COR-L47 (cell line): ENCODE measurements at regions not wholly inside any gene's neighbourhood (a gene's known extent, or its start where the extent isn't known, plus 50 kb on each side); places are given as distances from the start of the nearest gene placed in this dataset.
"Not testable (repeated sequence)": the region's sequence is repeated elsewhere in the genome, so short reads cannot be mapped to it uniquely, and the experiment has no call there.

Source experiments
- DNase-seq: peaks from one replicate; lab custom pipeline; 2025; lab: John Stamatoyannopoulos, UW

DNA sequence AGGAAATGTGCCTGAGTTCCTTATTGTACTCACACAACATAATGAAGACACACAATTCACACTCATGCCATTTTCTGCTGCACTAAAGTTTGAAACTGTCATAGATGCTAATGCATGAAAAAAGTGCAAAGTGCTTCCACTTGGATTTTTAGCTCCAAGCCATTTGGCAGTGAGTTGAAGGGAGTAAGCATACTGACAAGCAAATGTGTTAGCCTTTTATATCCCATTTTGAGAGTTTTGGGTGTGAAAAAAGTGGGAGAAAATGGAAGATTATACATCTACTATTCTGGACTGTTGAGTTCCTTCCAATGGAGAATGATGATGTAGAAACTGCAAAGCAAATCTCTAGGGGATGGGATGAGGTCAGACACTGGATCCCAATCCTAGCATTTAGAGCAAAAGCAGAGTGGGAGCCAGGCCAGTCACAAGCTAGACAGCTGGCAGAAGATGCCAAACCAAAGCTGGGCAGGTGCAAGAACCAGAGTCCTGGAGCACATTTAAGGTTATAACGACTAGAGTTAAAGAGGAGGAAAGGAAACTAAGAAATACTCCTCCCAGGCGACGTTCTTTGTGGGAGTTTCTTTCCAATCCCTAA lies 216.8 kb downstream of the FBXO8 start:
- no peak for DNase-seq

DNA sequence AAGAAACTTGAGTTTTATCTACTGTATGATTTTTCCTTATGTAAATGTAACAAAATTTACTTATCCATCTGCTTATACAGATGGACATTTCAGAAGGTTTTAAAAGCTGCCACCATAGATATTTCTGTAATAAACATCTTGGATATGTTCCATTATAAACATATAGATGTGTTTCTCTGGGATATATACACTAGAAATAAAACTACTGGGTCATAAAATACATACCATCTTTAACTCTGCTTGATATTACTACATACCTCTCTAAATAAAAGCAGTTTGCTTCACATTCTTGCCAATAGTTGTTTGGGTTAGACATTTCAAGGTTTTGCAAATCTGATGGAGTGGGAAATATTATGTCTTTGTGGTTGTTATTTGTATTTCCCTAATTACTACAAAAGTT lies 220.6 kb downstream of the FBXO8 start:
- DNase-seq: no peak

DNA sequence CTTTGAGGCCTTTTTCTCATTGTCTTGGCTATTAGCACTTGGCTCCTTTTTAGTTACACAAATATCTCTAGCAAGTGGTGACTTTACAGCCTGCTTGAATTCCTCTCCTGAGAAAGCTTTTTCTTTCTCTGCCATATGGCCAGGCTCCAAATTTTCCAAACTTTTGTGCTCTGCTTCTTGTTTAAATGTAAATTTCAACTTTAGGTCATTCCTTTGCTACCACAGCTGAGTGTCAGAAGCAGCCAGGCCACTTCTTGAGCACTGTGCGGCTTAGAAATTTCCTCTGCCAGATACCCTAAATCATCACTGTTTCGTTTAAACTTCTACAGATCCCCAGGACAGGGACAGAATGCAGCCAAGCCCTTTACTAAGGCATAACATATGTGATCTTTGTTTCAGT lies 222.4 kb downstream of the FBXO8 start:
- no peak for DNase-seq

DNA sequence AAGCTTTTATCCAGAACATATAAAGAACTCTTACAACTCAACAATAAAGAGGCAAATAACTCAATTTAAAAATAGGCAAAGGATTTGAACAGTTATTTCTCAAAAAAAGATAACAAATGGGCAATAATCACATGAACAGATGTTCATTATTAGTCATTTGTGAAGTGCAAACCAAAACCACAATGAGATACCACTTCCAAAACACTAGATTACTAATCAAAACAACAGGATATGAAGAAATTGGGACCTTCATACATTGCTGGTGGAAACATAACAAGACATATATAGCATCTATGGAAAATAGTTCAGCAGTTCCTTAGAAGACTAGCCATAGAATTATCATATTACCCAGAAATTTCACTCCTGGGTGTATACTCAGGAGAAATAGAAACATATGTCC lies 224.6 kb downstream of the FBXO8 start:
- DNase-seq: no peak

DNA sequence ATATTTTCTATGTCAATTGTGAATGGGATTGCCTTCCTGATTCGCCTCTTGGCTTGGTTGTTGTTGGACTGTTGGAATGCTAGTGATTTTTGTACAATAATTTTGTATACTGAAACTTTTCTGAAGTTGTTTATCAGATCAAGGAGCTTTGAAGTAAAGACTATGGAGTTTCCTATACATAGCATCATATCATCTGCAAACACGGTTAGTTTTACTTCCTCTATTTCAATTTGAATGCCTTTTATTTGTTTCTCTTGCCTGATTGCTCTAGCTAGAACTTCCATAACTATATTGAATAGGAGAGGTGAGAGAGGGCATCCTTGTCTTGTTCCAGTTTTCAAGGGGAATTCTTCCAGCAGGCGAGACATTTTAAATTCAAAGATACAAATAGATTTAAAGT lies 226.5 kb downstream of the FBXO8 start:
- no peak for DNase-seq

DNA sequence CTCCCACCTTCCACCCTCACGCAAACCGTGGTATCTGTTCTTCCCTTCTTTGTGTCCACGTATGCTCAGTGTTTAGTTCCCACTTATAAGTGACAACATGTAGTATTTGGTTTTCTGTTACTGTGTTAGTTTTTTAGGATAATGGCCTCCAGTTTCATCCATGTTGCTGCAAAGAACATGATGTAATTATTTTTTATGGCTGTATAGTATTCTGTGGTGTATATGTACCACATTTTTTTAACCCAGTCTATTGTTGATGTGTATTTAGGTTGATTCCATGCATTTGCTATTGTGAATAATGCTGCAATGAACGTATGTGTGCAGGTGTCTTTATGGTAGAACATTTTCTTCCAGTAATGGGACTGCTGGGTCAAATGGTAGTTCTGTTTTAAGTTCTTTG lies 228.1 kb downstream of the FBXO8 start:
- no peak for DNase-seq

DNA sequence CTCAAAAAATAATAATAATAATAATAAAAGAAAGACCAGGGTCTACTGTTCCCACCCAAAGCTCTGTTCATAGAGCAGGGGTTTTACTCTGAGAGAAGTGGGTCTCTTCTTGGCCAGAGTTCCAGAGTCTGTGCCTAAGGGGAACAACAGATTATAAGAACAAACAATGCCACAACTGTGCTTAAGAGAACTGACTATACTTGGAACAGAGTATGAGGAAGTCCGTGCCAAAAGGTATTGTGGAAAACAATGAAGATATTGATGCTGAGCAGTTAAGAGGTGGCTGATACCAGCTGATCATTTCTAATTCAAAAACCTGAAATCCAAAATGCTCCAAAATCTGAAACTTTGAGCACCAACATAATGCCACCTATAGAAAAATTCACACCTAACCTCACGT lies 229.6 kb downstream of the FBXO8 start:
- DNase-seq: no peak

DNA sequence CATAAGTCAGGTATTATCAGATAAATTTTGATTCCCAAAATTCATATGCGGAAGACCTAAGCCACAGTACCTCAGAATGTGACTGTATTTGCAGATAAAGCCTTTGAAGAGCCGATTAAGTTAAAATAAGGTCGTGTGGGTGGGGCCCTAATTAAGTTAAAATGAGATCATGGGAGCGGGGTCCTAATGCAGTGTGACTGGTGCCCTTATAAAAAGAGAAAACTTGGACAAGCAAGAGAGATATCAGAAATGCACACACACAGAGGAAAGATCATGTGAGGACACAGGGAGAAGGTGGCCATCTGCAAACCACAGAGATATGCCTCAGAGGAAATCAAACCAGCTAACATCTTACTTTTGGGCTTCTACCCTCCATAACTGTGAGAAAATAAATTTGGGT lies 236.1 kb downstream of the FBXO8 start:
- DNase-seq: no peak

DNA sequence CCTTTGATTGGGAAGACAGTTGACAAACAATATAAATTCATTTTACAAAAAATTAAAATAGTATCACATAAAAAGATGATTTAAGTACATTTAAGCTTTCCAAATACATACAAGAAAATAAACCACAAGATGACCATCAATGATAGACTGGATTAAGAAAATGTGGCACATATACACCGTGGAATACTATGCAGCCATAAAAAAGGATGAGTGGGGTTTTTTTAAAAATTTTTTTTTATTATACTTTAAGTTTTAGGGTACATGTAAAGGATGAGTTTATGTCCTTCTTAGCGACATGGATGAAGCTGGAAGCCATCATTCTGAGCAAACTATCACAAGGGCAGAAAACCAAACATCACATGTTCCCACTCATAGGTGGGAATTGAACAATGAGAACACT lies 237.6 kb downstream of the FBXO8 start:
- not testable (repeated sequence) for DNase-seq

DNA sequence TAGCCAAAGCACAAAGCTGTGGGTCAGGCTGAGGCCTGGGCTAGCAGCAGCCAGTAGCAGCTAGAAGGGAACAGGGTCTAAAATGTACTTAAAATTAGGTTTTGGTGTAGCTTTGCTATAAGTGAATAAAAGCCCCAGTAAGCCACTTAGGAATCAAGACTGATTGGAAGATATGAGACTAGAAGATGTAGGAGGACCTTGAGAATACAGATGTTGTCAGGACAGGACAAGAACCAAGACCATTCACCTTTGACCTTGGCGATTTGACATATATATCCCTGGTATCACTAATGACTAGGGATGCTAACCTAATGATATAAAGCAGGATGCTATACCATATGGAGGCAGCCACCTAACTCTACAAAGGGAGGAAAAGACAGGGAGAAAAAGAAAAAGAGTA lies 238.1 kb downstream of the FBXO8 start:
- no peak for DNase-seq

DNA sequence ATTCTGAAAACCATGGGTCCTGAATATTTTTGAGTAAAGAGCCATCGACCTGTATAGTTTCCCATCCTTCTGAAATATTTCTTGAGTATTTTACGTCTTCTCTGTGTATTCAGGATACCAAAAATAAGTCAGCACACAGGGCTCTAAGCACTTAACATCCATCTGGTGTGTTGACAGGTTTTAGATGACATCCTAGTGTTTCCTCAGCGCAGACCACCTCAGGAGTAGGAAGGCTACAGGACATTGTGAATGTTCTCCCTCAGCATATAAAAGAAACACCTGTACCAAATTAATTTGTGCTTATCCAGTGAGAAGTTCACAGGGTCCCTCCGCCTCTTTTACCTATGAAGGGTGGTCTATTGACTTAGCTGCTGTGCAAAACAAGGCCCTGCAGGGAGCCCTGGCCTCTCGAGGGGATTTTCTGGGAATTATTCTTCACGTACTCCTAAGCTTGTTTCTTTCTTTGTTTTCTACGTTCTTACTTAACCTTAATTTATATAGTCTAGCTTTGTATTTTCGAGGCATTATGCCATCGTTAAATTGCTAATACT lies 241.8 kb downstream of the FBXO8 start:
- peak; percentile 69 for DNase-seq

DNA sequence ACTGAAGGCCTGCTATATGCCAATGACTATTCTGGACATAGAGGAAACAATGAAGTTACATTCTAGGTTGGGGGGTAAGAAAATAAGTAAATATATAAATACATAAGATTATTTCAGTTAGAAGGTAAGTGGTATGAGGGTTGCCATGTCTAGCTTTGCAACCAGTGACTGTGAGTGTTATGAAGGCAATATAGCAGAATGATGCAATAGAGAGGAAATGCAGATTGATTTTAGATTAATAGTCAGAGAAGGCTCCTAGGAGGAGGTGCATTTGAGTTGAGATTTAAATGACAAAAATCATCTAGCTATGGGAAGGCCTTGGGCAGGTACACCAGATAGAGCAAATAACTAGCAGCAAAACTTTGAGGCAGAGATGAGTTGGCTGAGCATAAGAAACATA lies 243.2 kb downstream of the FBXO8 start:
- DNase-seq: no peak

DNA sequence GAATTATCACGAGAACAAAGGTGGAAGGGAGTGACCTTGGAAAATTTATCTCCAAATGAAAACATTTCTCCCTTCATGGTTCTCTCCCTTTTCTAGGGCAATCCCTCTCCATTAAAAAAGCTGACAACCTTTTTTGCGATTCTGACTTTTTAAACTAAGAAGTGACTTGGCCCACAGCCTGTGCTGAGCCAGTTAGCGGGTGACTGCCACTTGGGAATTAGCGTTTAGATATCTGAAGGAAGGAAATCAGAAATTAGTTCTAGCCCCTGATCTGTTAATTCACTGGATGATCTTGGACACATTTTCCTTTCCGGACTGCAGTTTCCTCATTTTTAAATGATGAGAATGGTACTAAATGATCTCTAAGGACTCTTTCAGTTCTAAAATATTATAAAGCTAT lies 245.0 kb downstream of the FBXO8 start:
- no peak for DNase-seq

DNA sequence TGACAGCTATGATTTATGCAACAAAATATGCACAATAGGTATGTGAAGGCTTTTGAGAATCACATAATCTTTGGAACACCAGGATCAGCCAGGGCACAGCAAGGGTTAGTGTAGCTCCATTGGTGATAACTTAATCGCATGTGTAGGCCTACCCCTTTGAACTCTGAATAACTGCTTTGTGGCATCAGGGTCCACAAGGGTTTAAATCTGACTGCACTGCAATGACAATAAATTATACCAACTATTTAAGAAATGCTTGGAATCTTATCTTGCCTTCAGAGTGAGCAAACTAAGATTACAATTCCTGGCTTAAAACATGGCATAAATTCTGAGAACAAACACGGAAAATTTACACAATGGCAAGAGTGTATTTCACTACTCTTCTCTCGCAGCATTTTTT lies 245.8 kb downstream of the FBXO8 start:
- no peak for DNase-seq

DNA sequence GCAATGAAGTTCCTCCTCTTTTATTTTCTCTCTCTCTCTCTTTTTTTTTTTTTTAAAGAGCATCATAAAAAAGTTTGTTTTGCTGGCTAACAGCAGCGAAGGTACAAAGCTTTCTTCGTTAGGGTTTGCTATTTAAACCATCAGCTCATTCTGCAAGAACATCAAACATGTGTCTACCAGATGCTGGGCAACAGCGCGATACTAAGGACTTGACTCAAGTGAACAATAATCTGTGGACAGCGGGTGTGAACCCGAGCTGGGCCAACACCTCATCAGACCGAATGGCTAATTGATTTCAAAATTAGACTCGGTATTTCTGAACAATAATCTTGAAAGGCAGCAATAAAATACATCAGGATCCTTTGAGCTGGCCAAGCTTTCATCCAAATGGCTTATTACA lies 246.4 kb downstream of the FBXO8 start:
- DNase-seq: no peak

DNA sequence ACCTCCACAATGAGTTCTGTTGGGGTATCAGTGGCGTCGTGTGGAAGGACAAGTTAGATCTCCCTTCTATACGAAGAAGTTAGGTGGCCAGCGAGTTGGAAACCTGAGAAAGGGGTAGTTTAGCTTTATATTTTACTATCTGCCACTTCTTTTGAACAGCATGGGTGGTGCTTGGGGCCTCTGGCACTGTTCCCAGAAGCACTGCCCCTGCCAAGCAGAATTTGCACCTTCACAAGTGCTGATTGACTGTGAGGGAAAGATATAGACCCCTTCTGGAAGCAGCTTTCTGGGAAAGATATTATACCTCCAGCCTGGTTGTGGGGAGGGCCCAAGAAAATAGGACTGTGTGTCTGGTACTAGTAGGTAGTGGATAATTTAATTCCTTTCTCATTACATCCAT lies 246.9 kb downstream of the FBXO8 start:
- peak; percentile 42 for DNase-seq

DNA sequence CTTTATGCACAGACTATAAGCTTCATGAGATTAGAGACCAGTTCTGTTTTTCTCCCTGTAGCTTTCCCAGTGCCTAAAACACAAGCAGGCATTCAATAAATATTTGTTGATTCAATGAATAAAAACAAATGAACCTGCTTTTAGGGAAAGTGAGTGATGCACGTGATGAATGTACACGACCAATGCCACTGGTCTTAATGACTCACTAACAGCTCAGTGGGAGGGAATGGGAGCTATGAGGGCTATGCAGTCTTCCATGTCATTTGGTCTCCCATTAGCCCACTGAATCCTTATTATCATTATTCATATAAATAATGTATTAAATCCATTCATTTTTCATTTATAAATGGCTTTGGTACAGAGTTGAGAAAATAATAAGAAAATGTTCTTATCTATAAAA lies 247.4 kb downstream of the FBXO8 start:
- peak; percentile 49 for DNase-seq

DNA sequence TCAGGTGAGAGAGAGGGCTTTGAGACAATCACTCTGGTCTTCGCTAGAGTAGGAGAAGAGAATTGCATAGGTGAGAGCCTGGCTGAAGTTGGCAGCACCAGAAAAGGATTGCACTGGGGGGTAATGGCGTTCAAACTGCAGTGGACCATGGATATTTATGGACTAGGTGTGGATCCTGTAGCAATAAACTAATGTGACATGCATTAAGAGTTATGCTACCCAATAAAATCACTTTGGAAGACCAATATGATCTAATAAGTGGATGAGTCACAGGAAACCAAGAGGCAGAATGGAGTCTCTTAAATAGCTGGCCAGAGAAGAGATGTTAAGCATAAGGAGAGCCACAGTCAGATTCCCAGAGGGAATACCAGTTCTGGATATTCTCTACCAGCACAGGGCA lies 259.8 kb downstream of the FBXO8 start:
- DNase-seq: no peak

DNA sequence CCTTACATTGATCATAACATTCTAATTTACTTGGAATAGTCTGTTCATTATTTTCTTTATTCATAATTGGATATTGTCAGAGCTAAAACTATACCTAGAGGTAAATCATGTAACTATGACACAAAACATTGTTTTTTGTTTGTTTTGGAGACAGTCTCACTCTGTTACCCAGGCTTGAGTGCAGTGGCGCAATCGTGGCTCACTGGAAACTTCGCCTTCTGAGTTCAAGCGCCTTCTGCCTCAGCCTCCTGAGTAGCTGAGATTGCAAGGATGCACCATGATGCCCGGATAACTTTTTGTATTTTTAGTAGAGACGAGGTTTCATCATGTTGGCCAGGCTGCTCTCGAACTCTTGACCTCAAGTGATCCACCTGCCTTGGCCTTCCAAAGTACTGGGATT lies 265.2 kb downstream of the FBXO8 start:
- no peak for DNase-seq

DNA sequence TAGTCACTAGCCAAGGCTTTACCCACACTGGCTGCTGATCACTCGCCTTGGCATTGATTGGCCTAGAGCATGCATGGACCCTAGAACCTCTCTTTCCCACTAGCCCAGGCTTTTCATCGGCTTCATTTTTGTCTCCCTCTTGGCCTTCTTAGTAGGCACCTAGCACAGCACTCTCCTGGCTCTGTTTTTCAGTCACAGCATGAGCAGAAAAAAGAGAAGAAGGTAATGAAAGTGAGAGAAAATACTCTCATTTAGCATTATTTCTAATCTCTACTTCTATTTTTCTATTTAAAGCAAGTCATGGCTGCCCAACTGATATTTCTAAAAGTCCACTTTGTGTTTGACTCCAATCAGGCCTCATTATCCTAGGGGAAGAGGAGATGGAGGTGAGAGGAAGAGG lies 267.2 kb downstream of the FBXO8 start:
- DNase-seq: no peak

DNA sequence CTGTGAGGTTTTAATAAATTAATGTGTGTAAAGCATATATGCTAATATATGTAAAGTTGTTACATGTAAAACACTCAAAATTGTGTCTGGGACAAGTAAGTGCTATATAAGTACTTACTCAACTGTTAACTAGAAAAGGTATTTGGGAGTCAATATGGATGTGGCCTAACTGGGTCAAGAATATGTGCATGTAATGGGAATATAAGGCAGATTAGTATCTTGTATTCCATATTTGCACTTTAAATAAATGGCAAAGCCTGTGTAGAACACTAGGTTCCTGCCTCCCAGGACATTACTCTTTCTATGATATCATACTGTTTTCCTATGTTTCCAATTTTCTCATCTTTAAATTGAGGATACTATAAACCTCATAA lies 270.6 kb downstream of the FBXO8 start:
- no peak for DNase-seq

DNA sequence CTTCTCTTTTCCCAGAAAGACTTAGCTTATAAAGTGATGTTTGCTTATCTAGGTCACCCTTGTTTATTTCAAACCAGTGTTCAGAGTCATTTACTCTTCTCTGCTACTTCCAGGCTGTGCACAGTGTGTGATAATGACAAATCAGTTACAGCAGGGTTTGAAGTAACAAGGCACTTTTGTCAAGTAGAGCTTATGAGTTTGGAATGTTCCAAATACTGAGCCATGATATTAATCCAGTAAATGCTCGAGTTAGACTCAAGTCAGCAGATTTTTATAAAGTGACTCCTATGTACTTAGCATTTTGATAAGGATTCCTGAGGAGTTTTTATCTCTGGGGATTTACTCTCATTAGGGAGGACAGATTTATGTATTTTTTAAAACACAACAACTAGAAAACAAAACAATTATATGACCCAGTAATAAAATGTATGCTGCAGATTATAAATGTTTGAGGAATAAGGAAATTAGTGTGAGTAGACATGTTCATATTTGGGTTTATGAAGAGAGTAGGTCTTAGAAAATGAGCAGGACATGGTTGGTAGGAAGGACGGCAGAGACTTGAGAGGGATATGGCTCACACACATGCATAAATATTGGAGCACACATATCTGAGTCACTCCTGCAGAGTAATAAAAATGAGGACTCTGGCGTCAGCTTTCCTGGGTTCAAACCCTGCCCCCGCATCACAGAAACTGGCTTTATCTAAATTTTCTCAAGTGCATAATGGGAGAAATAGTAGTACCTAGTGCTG lies 271.2 kb downstream of the FBXO8 start:
- DNase-seq: no peak

DNA sequence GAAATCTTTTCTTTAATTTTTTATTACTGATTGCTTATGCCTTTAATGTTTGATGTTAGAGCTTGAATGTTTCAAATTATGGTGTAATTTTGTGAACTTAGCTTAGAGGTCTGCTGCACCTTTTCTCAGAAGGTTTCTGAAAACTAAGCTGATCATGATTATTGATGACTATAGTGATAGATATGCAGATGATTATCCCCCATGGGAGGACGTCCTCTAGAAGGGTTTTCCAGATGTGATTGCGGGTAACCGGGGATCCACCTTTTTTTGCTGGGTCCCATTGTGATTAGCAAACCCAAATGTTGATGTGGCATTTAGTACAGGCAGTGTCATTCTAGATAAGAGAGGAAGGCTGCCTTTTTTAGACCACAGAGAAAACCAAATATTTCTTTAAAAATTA lies 272.9 kb downstream of the FBXO8 start:
- DNase-seq: no peak
